Chondrocyte (in vitro differentiated cells): ENCODE measurements at regions not wholly inside any gene's neighbourhood (a gene's known extent, or its start where the extent isn't known, plus 50 kb on each side); places are given as distances from the start of the nearest gene placed in this dataset.
"Not testable (repeated sequence)": the region's sequence is repeated elsewhere in the genome, so short reads cannot be mapped to it uniquely, and the experiment has no call there.

Source experiments
- DNase-seq: peaks from one replicate; pipeline ENCODE4 v3.0.0; 2021; ENCODE audit warnings: mixed read lengths, low spot score
- H3K27ac Mint-ChIP-seq: one replicate; pipeline ENCODE4 v1.8.0; 2021; ENCODE audit warnings: mild to moderate bottlenecking, moderate library complexity, mixed read lengths; ENCODE audit not compliant: unreplicated experiment
- H3K27me3 Mint-ChIP-seq: 2 replicates; pipeline ENCODE4 v1.8.0; 2021; ENCODE audit warnings: low read depth, mixed read lengths
- H3K36me3 Mint-ChIP-seq: 2 replicates; pipeline ENCODE4 v1.8.0; 2021; ENCODE audit warnings: low read depth, mixed read lengths
- H3K4me1 Mint-ChIP-seq: 2 replicates; pipeline ENCODE4 v1.8.0; 2021; ENCODE audit warnings: low read depth, mild to moderate bottlenecking, mixed read lengths
- H3K4me3 Mint-ChIP-seq: one replicate; pipeline ENCODE4 v1.8.0; 2021; ENCODE audit warnings: mild to moderate bottlenecking, moderate library complexity, mixed read lengths; ENCODE audit not compliant: unreplicated experiment
- H3K9me3 Mint-ChIP-seq: 2 replicates; pipeline ENCODE4 v1.8.0; 2021; ENCODE audit warnings: low read depth, mixed read lengths
- CTCF ChIP-seq: fragments of 200-600 bp; sonication (generic); IDR thresholded peaks from 2 replicates; pipeline ENCODE4 v1.5.0; 2021; ENCODE audit warnings: antibody characterized with exemption, mild to moderate bottlenecking, moderate library complexity

GRCh38 chr18:78268226-78268988 lies 711.2 kb upstream of the SALL3 start:
- Mint-ChIP-seq H3K27me3 (no peaks in the 10 kb centered on the region), H3K4me1 (no peaks in the 10 kb centered on the region), H3K4me3 (no peak overlapping the region), H3K9me3 (peaks cover 14% of the 10 kb centered on the region), H3K27ac (no peak overlapping the region), H3K36me3 (no peaks in the 10 kb centered on the region)
- DNase-seq = no peak
- TF ChIP-seq CTCF = no peak

GRCh38 chr18:78271790-78272189 lies 707.8 kb upstream of the SALL3 start:
- no peaks in the 10 kb centered on the region for H3K4me1 Mint-ChIP-seq
- TF ChIP-seq CTCF = no peak
- no peaks in the 10 kb centered on the region for H3K36me3 Mint-ChIP-seq
- no peak overlapping the region for H3K27ac Mint-ChIP-seq
- H3K9me3 Mint-ChIP-seq = peaks cover 31% of the 10 kb centered on the region
- H3K27me3 Mint-ChIP-seq = no peaks in the 10 kb centered on the region
- no peak overlapping the region for H3K4me3 Mint-ChIP-seq
- DNase-seq = no peak

GRCh38 chr18:78273876-78274275 lies 705.7 kb upstream of the SALL3 start:
- TF ChIP-seq CTCF = no peak
- H3K27ac Mint-ChIP-seq = no peak overlapping the region
- H3K9me3 Mint-ChIP-seq = peaks cover 29% of the 10 kb centered on the region
- DNase-seq = no peak
- no peaks in the 10 kb centered on the region for H3K4me1 Mint-ChIP-seq
- no peaks in the 10 kb centered on the region for H3K27me3 Mint-ChIP-seq
- no peaks in the 10 kb centered on the region for H3K36me3 Mint-ChIP-seq
- H3K4me3 Mint-ChIP-seq = no peak overlapping the region

GRCh38 chr18:78283425-78283824 lies 696.2 kb upstream of the SALL3 start:
- not testable (repeated sequence) for H3K36me3 Mint-ChIP-seq, H3K4me1 Mint-ChIP-seq, H3K27me3 Mint-ChIP-seq, H3K27ac Mint-ChIP-seq, DNase-seq, H3K4me3 Mint-ChIP-seq
- peaks cover 34% of the 10 kb centered on the region for H3K9me3 Mint-ChIP-seq

- H3K36me3 Mint-ChIP-seq = no peaks in the 10 kb centered on the region
Measured at GRCh38 chr18:78292618-78293380, 686.8 kb upstream of the SALL3 start.

More at GRCh38 chr18:78292618-78293380, 686.8 kb upstream of the SALL3 start:
- Mint-ChIP-seq H3K4me1 (no peaks in the 10 kb centered on the region), H3K4me3 (no peak overlapping the region), H3K27ac (no peak overlapping the region), H3K9me3 (peaks cover 17% of the 10 kb centered on the region), H3K27me3 (peaks cover 2% of the 10 kb centered on the region)
- TF ChIP-seq CTCF = no peak
- no peak for DNase-seq
